Colon (tissue), 2 donors: ENCODE measurements at regions not wholly inside any gene's neighbourhood (a gene's known extent, or its start where the extent isn't known, plus 50 kb on each side); places are given as distances from the start of the nearest gene placed in this dataset.

Experiments used
- FAIRE-seq: peaks from 2 replicates; lab custom pipeline; 2012; peaks lifted over from hg19 to GRCh38; lab: Jason Lieb, UNC
- donor health status: control.
- donor health status: control.

DNA sequence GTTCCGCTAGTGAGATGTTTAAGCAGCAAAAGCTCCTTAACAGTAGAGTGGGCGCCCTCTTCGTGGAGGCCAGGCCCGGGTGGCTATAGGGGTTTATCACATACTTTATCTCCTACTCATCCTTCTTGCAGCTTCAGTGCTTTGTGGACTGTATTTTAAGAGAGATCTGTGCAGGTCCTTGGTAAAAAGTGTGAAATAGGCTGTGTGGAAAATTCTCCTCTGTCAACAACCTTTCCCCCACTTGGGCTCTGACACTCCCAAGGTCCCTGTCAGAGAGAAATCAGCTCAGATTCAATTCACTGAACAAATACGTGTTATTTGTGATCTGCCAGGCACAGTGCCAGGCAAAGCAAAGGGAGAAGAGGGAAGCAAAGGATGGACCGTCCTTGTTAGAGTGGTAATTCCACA, 214.3 kb upstream of the PPARGC1A start:
- no peak for FAIRE-seq

DNA sequence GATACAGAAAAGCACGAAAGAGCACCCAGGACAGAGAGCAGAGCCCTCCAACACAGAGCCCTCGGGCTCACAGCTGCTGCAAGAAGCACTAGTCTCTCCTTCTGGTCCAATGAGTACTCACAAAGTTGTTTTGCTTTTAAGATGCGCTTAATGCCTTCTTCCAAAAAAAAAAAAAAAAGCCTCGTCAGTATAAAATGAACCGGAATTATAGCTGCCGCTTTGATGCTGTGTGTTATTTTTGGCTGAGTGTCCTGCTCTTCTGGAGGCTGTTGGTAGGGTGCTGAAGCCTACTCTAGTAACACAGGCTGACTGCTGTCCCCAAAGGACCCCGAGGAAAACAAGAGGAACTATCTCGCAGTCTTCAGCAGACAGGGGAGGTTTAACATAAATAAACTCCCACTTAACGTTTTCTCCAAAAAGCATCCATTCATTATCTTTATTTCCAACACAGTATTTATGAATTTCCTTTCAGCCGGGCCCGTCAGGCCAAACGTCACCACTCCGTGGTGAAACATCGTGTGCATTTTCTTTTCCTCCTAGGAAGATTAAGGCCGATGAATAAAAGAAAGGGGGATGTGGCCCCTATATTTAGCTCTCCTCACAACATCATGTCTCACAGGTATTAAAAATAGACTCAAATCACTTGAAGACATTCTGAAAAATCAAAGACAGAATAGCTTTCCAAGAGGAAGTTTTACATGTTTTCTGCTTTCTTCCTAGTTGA, 213.7 kb upstream of the PPARGC1A start:
- FAIRE-seq = no peak

DNA sequence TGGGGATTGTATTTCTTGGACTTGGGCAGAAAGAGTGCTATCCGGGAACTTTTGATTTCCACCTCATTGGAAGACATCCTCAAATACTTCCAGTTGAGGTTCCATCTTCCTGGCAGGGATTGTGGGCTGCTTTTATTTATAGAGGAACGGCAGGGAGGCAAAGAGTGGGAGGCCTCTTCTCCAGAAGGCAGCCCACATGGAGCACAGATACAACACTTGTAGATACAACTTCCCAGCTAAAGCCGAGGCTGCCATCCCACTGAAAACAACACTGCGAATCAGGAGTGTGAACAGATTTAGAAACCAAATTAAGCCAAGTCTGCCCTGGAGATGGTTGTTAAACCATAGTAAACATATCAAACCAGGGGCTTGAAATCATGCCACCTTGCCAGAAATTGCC, 212.8 kb upstream of the PPARGC1A start:
- no peak for FAIRE-seq

DNA sequence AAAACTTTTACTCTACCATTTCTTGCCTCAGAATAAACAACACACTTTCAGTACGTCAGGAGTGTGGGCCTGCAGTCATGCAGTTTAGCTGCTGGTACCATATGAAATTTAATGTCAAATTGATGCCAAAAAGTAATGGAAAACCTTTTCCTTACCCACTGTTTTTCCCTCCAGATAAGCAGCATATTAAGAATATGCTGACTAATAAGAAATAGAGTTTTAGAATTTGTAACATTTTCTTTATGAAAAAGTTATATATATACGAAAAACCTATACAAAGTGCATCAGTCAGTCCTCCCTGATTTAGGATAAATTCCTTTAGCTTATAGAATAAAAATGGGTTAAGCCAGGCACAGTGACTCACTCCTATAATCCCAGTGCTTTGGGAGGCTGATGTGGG, 206.8 kb upstream of the PPARGC1A start:
- no peak for FAIRE-seq

DNA sequence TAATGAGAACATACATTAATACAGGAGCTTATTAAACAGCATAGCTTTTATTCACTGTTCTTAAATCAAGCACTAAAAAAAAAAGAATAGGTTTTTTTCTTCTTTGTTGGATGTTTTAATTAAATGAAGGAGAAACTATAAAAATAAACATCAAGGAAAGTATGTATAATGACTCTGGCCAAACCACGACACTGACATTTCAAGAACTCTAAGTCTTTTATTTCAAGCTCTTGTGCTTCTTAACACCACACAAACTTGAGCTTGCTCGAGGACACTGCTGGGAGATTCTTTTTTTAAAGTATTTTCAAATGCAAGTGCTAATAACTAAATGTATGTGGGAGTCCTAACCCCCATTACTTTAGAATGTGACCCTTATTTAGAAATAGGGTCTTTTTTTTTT, 204.9 kb upstream of the PPARGC1A start:
- no peak for FAIRE-seq

DNA sequence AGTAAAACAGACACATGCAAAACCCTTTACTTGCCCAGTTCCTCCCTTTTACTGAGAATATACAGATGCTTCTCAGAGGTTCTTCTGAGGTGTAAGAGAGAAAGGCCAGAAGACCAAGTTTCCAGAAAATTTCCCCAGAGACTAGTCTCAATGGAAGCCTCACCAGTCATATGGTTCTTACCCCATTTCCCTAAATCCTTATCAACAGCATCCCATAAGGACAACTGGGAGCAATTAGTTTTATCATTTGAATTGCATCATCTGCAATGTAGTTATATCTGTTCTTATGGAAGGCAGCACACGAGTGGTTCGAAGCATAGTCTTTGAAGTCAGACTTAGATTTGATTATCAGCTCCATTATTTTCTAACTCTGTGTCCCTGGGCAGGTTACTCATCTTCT, 203.6 kb upstream of the PPARGC1A start:
- FAIRE-seq = no peak

DNA sequence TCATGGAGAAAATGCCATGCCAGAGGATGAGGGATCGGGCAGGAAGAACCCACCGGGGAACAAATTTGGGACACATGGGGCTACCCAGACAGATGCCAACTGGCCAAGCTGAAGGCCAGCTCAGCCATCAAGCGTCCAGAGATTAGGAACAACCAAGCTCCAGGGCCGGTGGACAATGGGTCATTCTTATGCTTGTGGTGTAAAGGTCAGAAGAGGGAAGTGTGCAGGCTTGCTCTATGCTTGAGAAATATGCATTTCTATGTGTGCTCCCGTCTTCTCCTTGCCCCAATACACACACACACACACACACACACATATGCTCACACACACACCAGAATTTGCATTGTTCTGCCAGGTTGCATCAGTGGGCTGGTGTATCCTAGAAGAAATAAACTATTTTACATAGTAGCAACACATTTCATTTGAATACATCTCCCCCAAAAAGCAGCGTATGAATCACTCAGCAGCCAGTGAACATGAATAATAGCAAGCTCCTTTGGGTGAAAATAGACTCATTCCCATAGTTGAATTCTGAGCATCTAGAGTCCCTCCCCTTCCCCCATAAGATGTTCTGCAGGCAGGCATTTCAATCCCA, 201.9 kb upstream of the PPARGC1A start:
- FAIRE-seq = no peak

DNA sequence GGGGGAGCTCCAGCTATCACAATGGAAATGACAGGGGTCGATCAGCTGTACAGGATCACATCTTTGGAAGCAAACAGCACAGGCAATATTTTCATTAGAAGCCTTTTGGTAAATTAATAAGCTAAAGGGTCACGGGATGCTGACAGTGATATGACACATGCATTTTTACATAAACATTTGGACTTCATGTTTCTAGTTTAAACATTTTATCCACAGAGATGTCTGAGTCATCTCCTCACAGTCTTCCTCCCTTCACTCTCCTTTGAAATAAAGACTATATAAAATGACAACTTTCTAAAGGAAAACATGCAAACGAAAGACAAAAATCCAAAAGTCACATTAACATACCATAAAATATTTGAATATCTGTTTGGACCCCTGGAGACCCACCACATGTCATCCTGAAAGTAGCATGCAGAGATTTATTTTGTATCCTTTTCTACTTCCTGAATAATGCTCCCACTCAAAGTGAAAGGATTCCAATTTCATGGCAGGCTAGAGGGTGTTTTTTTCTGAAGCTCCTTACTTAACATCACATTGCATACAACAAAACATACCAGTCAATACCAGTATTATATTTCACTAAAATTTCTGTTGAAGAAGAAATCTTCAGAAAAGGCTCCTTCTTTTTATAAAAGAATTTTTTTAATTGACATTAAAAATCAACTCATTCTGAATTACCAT, 200.1 kb upstream of the PPARGC1A start:
- FAIRE-seq = no peak

DNA sequence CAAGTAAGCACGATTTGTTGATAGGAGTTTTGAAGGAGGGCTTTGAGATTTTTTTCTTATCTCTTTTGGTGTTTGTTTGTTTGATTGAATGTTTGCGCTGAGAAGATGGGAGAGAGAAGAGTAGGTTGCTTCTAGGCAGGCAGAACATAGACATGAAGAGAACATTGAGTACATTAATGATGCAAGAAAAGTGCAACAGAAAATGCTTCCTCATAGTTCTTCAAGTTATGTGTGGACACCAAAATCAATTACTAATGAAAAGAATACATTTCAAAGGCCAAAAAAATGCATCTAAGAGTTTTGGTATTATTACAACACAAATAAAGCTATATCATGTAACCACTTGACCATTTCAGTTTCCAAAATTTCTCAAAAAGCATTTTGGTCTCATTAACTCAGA, 191.0 kb upstream of the PPARGC1A start:
- FAIRE-seq = no peak

DNA sequence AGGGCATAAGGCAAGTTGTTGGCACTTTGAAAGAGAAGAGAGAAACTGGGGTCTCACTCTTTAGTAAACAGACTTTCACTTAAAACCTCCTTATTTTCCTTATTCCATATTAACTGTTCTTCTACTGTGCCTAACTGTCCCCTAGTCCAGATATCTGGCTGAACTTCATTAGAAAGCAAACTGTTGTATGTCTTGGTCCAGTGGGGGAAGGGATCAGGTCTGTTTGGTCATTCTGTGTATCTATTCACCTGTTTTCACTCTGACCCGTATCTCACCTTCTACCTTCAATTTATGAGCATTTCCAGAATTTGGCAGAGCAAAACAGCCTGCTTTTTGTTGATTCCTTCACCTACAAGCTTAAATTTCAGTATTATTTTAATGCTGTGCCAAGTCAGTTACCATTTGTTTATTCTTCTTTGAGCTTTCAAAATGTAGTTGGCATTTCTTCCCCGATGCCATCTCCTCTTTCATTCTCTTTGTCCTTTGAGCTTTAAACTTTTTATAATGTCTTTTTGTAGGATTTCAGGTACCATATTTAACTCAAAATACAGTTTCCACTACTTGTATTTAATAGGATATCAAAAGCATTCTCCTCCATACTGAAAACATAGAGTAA, 188.6 kb upstream of the PPARGC1A start:
- no peak for FAIRE-seq

DNA sequence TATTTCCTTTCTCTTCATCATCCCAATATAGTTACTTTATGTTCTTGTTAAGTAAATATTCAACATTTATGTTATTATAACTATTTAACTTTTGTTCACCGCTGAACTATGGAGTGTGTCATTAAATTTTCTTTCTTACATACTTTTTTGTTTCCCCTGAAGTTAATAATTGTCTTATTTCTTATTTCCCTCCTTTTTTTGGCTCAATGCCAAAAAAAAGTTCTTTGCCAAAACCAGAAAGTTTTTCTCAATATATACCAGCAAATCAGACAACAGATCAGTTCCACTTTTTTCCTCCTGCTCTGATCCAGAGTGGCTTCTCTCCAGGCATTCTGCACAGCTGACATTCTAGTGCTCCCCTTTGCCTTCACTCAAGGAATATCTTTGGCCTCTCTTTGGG, 187.0 kb upstream of the PPARGC1A start:
- FAIRE-seq = no peak

DNA sequence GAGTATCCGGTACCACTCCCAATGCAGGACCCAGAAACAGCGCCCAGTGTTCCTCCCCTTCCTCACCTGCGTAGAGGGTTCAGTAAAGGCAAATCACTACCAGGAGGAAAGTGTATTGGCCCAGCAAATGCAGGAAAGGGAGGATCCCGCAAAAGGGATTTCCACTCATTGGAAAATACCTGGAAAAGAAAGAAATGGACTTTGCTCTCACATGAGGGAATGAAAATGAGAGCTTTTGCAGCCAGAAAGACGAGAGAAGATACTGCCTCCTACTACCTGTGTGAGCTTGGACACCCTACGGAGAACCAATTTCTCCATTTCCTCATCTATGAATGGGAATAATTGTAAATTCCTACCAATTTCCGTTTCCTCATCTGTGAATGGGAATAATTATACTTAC, 184.1 kb upstream of the PPARGC1A start:
- no peak for FAIRE-seq

DNA sequence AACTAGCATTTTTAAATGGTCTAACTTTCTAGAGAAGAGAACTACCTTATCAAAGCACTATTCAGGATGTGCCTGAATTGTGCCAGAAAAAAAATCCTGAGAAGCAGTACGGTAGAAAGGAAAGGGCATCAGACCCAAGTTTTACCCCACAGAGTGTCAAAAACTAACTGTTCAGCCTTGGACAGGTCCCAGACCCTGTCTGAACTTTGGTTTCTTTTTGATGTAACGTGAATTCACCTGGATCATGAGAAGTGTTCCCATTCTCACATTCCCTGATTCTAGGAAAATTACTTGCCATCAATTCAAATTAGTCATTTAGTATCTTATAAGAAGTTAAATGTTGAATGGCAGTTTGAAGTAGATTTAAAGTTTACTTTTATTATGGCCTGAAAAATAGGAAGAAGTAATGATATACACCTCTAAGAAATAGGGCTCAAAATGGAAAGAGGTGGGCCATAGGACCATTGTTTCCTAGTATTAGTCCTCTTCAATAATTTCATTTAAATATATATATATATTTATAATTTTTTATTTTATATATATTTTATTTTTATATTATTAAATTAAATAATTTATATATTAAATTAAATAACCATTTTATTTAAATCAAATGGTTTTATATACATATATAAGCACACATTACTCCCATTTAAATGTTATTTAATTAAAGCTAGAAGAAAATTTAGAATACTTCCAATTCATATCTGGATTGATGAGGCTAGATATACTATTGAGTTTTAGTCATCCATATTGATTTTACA, 181.9 kb upstream of the PPARGC1A start:
- peak; percentile 88 for FAIRE-seq

DNA sequence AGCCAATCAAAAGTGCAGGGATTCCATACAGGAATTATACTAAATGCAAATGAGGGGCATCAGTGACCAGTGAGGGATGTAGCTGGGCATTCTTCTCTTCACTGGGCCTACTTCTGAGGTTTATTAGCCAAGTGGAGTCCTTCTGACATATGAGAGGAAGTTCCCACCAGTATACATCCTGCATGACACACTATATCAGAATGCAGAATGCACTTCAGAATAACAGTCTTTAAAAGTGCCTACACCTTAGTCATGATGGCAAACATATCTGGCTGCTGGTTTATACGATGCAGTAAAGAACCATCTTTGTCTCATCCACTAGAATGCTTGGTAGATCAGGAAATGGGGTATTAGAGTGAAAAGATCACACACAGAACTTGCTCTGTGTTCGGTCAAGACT, 180.3 kb upstream of the PPARGC1A start:
- no peak for FAIRE-seq

DNA sequence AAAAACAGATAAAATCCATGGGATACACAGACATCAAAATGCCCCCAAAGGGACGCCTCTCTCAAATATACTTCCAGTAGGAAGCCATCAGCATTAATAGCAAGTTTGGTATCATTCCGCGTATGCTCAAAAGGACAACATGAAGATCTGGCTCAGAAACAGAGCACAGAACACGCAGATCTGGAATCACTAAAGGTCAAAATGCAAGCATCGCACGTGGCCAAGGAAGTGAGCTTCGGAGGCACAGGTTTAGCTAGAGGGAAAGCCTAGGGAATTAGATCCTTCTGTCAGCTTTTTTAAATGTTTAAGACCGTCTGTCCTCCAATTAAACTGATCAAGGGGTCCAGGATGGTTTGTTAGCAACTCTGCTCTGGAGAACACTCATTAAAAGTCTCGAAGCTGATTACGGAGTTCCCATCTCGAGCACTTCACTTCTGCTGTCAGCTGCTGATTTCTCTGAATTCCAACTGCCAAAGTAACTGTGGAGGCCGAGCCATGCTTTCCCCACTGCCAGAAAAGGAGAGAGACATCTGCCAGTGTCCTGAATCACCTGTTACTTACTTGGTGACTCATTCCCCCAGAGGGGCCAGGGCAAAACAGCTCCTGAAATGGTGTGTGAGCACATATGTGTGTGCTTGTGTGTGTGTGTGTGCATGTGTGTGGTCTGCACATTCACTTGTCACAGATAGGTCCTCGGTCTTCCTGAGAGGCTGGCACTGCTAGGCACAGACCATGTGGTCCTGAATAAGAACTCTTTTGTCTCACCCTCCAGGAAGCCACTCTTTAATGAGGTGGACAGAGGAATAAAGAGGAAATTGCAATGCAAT, 177.7 kb upstream of the PPARGC1A start:
- no peak for FAIRE-seq

DNA sequence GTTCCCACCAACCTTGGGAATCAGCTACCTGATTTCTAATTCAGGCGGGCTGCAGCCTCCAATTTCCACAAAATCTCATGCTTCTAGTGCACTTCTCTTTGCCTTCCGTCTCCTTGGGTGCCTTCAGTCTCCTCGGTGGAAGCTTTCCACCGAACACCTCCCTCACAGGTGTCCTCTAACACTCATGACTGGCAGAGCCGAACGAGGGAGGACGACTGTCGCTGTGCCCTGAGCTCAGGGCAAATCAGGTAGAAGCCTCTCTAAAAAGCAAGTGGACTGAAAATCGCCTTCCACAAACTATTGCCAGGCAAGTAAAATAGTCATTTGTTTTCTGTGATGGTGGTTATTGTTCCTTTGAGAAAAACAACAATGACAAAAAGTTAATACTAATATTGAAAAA, 176.1 kb upstream of the PPARGC1A start:
- FAIRE-seq = no peak

DNA sequence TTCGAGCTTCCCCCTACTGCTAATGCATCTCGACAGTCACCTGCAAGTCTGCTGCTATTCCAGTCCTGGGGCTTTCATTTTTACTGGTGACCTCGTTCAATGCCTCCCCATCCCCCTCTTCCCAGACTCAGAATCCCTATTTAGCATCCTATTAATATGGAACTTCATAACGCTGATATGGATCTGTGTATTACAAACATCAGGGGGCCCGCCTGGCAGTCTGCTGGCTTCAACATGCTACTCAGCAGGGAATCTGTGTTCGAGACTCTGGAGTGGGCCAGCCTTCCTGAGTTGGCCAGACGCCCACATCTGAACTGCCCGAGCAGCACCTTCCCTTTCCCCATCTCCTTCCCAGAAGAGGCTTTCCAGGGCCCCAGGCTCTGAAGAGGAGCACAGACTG, 173.9 kb upstream of the PPARGC1A start:
- no peak for FAIRE-seq

DNA sequence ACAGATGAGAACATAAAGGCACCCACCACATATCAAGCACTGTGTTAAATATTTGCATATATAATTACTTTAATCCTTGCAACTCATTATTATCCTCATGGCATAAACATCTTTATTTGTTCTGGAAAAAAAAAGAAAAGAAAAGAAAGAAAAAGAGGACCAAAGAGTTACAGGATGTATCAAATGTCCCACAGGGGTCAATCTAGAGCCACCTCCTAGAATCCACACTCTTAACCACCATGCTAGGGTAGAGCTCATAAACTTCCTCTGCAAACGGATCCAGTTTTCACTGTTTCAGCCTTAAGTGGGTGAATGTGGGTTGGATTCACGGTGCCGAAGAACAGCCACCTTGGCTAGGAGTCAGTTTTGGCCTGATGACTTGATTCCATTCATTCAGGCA, 171.1 kb upstream of the PPARGC1A start:
- no peak for FAIRE-seq

DNA sequence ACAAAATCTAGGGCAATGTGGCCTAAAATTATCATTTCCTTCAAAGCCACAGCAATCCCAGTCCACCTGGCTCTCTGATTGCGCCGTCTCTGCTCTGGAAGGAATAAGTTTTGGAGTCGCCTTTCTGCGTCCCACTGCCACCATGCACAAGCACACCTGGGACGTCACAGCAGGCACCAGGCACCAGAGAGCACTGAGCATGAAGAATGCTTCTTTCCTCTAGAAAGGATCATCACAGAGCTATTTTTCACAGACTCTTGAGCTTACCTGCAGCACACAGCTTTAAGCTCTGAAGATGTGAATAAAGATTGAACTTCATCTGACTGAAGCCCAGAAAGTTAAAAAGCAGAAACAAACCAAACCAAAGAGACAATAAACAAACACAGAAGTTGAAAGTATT, 170.0 kb upstream of the PPARGC1A start:
- FAIRE-seq = no peak

DNA sequence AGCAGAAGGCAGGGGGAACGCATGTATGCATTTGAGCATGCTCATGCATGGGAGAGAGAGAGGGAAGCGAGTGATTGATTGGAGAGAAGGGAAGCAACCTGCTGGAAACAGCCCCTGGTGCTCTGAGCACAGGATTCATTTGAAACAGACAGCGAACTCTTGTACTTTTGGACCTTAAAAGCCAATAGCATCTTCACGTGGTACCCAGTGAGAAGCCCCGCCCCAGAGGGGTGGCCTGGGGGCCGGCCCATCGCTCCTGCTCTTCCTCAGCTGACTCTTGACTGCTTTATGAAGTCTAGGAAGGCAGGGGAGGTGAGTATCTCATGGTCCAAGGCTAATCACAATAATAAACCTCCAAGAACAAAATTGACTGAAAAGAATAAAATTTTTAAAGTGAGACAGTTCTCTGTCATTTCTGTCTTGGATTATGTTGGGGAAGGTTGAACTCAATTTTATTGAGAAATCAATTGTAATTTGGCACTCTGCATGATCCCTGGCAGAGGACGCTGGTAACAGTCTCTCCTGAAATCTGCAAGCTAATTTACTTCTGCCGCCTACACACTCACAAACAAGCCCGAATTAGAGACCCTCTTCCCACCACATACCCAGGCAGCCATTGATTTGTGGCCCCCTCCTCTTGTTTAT, 168.2 kb upstream of the PPARGC1A start:
- FAIRE-seq = no peak

DNA sequence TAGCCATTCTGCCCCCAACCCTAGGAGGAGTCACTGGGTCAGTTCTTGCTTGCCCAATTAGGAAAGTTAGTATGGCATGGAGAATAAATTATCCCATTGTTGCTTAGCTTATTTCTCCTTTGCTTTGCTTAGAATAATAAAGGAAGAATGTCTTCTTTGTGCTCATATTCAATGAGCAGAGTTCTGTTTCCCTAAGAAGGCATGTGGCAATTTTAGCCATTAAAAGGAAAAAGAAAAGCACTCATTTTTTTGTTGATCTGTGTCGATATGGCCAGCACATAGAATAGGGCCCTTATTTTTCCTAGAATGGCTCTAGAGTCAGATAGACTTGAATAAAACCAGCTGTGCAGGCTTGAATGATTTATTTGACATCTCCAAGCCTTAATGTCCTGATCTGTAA, 166.4 kb upstream of the PPARGC1A start:
- FAIRE-seq = no peak
